ENCODE measurements at regions not wholly inside any gene's neighbourhood (a gene's known extent, or its start where the extent isn't known, plus 50 kb on each side); places are given as distances from the start of the nearest gene placed in this dataset.

- peak overlapping the region; percentile 80 for H3K27ac Mint-ChIP-seq
These were observed 69.2 kb upstream of the ARHGAP5 start for GRCh38 chr14:32007755-32008362.

GRCh38 chr14:32008602-32009193 lies 68.4 kb upstream of the ARHGAP5 start:
- DNase-seq: no peak
- Mint-ChIP-seq H3K4me1 (peaks cover 23% of the 10 kb centered on the region), H3K27me3 (ENCODE audit: low read depth, poor library complexity) (peaks cover 2% of the 10 kb centered on the region), H3K4me3 (no peak overlapping the region), H3K9me3 (no peaks in the 10 kb centered on the region), H3K27ac (no peak overlapping the region), H3K36me3 (ENCODE audit: low read depth) (no peaks in the 10 kb centered on the region)
- no peak for TF ChIP-seq CTCF (IDR thresholded peaks at IDR 0.05)

More at GRCh38 chr14:32007755-32008362, 69.2 kb upstream of the ARHGAP5 start:
- TF ChIP-seq CTCF (IDR thresholded peaks at IDR 0.05): no peak
- no peak for DNase-seq
- Mint-ChIP-seq H3K27me3 (ENCODE audit: low read depth, poor library complexity) (peaks cover 2% of the 10 kb centered on the region), H3K4me3 (no peak overlapping the region), H3K9me3 (no peaks in the 10 kb centered on the region), H3K36me3 (ENCODE audit: low read depth) (no peaks in the 10 kb centered on the region), H3K4me1 (peaks cover 23% of the 10 kb centered on the region)

GRCh38 chr14:32009221-32009975 lies 67.7 kb upstream of the ARHGAP5 start:
- Mint-ChIP-seq H3K36me3 (ENCODE audit: low read depth) (no peaks in the 10 kb centered on the region), H3K4me1 (peaks cover 27% of the 10 kb centered on the region), H3K27ac (no peak overlapping the region), H3K9me3 (no peaks in the 10 kb centered on the region), H3K4me3 (no peak overlapping the region), H3K27me3 (ENCODE audit: low read depth, poor library complexity) (peaks cover 2% of the 10 kb centered on the region)
- no peak for TF ChIP-seq CTCF (IDR thresholded peaks at IDR 0.05)
- no peak for DNase-seq

GRCh38 chr14:32009976-32010581 lies 67.0 kb upstream of the ARHGAP5 start:
- no peaks in the 10 kb centered on the region for H3K9me3 Mint-ChIP-seq
- peaks cover 2% of the 10 kb centered on the region for H3K27me3 Mint-ChIP-seq (ENCODE audit: low read depth, poor library complexity)
- no peak overlapping the region for H3K4me3 Mint-ChIP-seq
- peaks cover 27% of the 10 kb centered on the region for H3K4me1 Mint-ChIP-seq
- DNase-seq: no peak
- TF ChIP-seq CTCF (IDR thresholded peaks at IDR 0.05): no peak
- H3K36me3 Mint-ChIP-seq (ENCODE audit: low read depth): no peaks in the 10 kb centered on the region
- no peak overlapping the region for H3K27ac Mint-ChIP-seq

GRCh38 chr14:32010604-32011125 lies 66.4 kb upstream of the ARHGAP5 start:
- DNase-seq: no peak

More at GRCh38 chr14:32010604-32011125, 66.4 kb upstream of the ARHGAP5 start:
- H3K9me3 Mint-ChIP-seq: no peaks in the 10 kb centered on the region
- no peaks in the 10 kb centered on the region for H3K36me3 Mint-ChIP-seq (ENCODE audit: low read depth)
- peak overlapping the region; percentile 57 for H3K27ac Mint-ChIP-seq
- H3K27me3 Mint-ChIP-seq (ENCODE audit: low read depth, poor library complexity): peaks cover 2% of the 10 kb centered on the region
- H3K4me3 Mint-ChIP-seq: no peak overlapping the region
- peaks cover 21% of the 10 kb centered on the region for H3K4me1 Mint-ChIP-seq
- no peak for TF ChIP-seq CTCF (IDR thresholded peaks at IDR 0.05)

Measured in nephron progenitor cell (in vitro differentiated cells).